SK-N-SH (cell line): ENCODE measurements at regions not wholly inside any gene's neighbourhood (a gene's known extent, or its start where the extent isn't known, plus 50 kb on each side); places are given as distances from the start of the nearest gene placed in this dataset.

Source experiments
- EP300 ChIP-seq, 2 experiments: IDR thresholded peaks; 2 replicates each; pipeline versions ENCODE4 v1.4.0 to v1.6.1; 2012; ENCODE audit warnings: borderline replicate concordance in 1 of 2, low read depth in 1 of 2, low read length in 1 of 2
- EZH2phosphoT487 ChIP-seq: fragments of 200-600 bp; sonication (generic); IDR thresholded peaks from 2 replicates; pipeline ENCODE4 v1.6.1; 2017; ENCODE audit warnings: low read depth, mixed run types, mild to moderate bottlenecking, antibody characterized with exemption, moderate library complexity, borderline replicate concordance
- PBX3 ChIP-seq: IDR thresholded peaks from 2 replicates; pipeline ENCODE4; 2012
- POLR2AphosphoS5 ChIP-seq: IDR thresholded peaks from 2 replicates; pipeline ENCODE4 v1.6.1; 2012; ENCODE audit warnings: low read depth, low read length
- RCOR1 ChIP-seq: fragments of 150-350 bp; IDR thresholded peaks from 2 replicates; pipeline ENCODE4 v1.6.1; 2017; ENCODE audit warnings: antibody characterized with exemption, low read length
- REST ChIP-seq: IDR thresholded peaks from 2 replicates; pipeline ENCODE4 v1.6.1; 2012; ENCODE audit warnings: mild to moderate bottlenecking, low read depth, low read length, moderate library complexity
- TCF12 ChIP-seq: IDR thresholded peaks from 2 replicates; pipeline ENCODE4 v1.4.0; 2012
- ZBTB33 ChIP-seq: IDR thresholded peaks from 2 replicates; pipeline ENCODE4 v1.4.0; 2012; ENCODE audit warnings: low read depth, borderline replicate concordance
- TF ChIP-seq, protein P1 (sequence below): fragments of 200-600 bp; sonication (generic); IDR thresholded peaks from 2 replicates; pipeline ENCODE4 v1.6.1; 2017; ENCODE audit warnings: antibody characterized with exemption, mild to moderate bottlenecking, moderate library complexity
- TF ChIP-seq, protein P2 (sequence below): fragments of 150-350 bp; IDR thresholded peaks from 2 replicates; pipeline ENCODE4 v1.6.1; 2016; ENCODE audit warnings: mild to moderate bottlenecking, low read depth, low read length

DNA sequence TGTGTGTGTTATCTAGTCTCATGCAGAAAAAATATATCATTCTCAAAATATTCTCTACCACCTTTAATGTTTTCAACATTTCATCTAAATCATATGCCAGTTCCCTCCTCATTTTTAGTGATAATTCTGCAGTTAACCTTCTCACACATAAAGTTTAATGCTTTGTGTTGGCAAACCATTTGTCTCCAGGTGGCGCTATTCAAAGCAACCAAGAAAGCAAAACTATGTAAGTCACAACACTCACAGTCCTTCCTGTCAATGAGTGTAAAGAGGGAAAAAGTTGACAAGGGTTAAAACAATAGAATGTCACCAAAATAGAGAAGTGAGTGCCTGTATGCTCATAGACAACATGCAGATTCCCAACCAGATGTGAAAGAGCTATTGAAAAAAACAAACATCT, 961.6 kb upstream of the LRRTM1 start:
- TF ChIP-seq EZH2phosphoT487: no peak
- TF ChIP-seq, protein P1, sequence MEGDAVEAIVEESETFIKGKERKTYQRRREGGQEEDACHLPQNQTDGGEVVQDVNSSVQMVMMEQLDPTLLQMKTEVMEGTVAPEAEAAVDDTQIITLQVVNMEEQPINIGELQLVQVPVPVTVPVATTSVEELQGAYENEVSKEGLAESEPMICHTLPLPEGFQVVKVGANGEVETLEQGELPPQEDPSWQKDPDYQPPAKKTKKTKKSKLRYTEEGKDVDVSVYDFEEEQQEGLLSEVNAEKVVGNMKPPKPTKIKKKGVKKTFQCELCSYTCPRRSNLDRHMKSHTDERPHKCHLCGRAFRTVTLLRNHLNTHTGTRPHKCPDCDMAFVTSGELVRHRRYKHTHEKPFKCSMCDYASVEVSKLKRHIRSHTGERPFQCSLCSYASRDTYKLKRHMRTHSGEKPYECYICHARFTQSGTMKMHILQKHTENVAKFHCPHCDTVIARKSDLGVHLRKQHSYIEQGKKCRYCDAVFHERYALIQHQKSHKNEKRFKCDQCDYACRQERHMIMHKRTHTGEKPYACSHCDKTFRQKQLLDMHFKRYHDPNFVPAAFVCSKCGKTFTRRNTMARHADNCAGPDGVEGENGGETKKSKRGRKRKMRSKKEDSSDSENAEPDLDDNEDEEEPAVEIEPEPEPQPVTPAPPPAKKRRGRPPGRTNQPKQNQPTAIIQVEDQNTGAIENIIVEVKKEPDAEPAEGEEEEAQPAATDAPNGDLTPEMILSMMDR: peak; percentile 49
- no peak for TF ChIP-seq REST
- TF ChIP-seq, protein P2, sequence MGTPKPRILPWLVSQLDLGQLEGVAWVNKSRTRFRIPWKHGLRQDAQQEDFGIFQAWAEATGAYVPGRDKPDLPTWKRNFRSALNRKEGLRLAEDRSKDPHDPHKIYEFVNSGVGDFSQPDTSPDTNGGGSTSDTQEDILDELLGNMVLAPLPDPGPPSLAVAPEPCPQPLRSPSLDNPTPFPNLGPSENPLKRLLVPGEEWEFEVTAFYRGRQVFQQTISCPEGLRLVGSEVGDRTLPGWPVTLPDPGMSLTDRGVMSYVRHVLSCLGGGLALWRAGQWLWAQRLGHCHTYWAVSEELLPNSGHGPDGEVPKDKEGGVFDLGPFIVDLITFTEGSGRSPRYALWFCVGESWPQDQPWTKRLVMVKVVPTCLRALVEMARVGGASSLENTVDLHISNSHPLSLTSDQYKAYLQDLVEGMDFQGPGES: no peak
- TF ChIP-seq RCOR1: no peak
- no peak for TF ChIP-seq TCF12
- no peak for TF ChIP-seq PBX3
- no peak for TF ChIP-seq POLR2AphosphoS5
- no peak for TF ChIP-seq EP300 (IDR thresholded peaks at IDR 0.05; ENCODE audit: borderline replicate concordance in 1 of 2, low read depth in 1 of 2, low read length in 1 of 2)
- TF ChIP-seq ZBTB33: no peak
